ENCODE measurements at regions not wholly inside any gene's neighbourhood (a gene's known extent, or its start where the extent isn't known, plus 50 kb on each side); places are given as distances from the start of the nearest gene placed in this dataset.

DNA sequence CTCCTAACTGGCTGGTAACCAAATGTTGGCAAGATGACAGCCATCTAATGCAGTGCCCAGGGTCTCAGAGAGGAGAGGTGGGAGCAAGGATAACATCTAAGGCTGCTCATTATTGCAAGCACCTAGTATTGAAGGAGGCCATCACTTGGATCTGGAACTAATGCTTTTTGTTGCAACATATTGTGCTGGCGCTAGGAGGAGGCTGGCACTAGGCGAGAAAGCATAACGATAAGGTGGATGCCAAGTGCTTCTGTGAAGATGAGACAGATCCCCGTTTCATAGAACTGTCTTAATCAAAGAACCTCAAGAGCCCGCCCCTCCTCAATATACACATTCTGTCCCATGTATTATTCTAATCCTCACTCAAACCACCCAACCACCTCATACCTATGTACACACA lies 774.0 kb downstream of the VRK1 start:
- Mint-ChIP-seq H3K4me3 (no peak overlapping the region), H3K27me3 (ENCODE audit: low read depth) (no peaks in the 10 kb centered on the region), H3K27ac (no peak overlapping the region), H3K36me3 (ENCODE audit: low read depth) (no peaks in the 10 kb centered on the region), H3K9me3 (no peaks in the 10 kb centered on the region), H3K4me1 (ENCODE audit: low read depth) (peaks cover 3% of the 10 kb centered on the region)
- CTCF ChIA-PET = interaction anchor here (0.6 kb wide), 1 partner anchor 171 kb away, joined by 3 read pairs; no protein-coding TSS in a partner anchor
- DNase-seq = no peak
- intact Hi-C loops (cut with micrococcal nuclease) = no loop called here

DNA sequence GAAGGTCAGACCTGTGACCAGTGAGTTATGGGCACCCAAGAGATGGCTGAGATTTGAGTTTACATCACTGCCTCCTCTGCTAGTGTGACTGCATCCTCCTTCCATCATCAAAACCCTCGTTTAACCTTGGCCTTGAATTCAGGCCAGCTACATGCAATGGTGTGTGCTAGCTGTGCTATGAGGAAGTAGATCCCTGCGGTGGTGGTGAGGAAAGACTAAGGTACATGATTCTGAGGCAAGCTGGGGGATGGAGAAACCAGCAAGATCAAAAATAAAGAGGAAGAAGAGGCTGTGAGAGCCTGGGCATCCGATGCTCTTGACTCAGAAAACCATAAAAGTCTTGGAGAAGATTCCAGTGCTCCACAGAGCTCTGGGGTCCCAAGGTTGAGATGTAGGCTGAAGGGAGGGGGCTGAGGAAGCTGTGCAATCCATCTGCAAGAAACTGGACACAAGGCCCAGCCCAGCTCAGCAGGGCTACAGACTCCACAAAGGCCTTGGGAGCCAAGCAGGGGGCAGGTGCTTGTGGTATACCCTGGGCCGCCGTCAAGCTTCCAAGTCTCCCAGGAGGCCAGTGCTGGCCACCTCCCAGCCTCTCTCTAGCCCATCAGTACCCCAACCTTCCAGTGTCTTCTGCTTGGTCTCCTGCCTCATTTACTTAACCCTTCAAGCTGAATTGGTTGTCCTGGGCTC lies 774.8 kb downstream of the VRK1 start:
- DNase-seq = no peak
- intact Hi-C loops (cut with micrococcal nuclease) = no loop called here
- H3K4me3 Mint-ChIP-seq = no peak overlapping the region
- H3K4me1 Mint-ChIP-seq (ENCODE audit: low read depth) = peaks cover 3% of the 10 kb centered on the region
- H3K27ac Mint-ChIP-seq = no peak overlapping the region
- no peaks in the 10 kb centered on the region for H3K9me3 Mint-ChIP-seq
- CTCF ChIA-PET = interaction anchor here (0.6 kb wide), 1 partner anchor 170 kb away, joined by 3 read pairs; no protein-coding TSS in a partner anchor
- H3K27me3 Mint-ChIP-seq (ENCODE audit: low read depth) = no peaks in the 10 kb centered on the region
- no peaks in the 10 kb centered on the region for H3K36me3 Mint-ChIP-seq (ENCODE audit: low read depth)

DNA sequence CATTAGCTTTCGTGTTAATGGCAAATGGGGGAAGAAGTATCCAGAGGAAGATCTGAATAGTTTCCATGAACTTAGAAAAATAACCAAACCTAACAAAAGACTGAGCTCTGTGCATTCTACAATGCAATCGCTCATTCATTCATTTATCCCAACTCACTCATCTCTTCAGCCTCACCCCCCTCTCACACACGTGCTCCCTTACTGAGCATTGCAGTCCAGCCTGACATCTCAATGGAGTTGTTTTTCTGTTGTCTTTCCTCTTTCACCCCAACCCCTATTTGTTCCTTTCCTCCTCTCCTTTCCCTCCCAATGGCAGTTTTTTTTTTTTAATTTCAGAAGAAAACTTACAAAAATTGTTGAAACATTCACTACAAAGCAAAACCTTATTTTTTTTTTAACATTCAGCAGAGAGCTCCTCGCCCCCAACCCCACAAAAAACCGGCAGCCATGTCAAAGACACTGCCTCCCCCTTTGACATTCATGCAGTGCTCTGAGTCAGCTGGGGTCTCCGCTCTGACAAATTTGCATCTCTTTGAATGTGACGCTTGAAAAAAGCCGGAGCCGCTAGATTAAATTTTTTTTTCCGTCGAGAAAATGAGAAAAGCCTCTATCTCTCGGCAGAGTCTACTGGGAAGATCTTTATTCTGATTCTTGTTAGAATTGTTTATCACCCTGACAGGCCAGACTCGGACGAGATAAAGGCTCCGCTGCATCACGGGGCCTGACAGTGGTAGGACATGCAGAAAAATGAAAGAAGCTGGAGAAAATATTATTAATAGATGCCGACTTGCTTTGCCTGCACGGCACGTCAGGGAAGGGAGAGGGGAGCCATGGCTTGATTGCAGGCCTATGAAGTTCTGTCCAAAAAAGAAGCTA lies 775.6 kb downstream of the VRK1 start:
- Mint-ChIP-seq H3K4me1 (ENCODE audit: low read depth) (peaks cover 3% of the 10 kb centered on the region), H3K27ac (no peak overlapping the region), H3K4me3 (no peak overlapping the region), H3K9me3 (no peaks in the 10 kb centered on the region), H3K36me3 (ENCODE audit: low read depth) (no peaks in the 10 kb centered on the region), H3K27me3 (ENCODE audit: low read depth) (no peaks in the 10 kb centered on the region)
- DNase-seq = no peak
- CTCF ChIA-PET = no interaction called here
- intact Hi-C loops (cut with micrococcal nuclease) = no loop called here

DNA sequence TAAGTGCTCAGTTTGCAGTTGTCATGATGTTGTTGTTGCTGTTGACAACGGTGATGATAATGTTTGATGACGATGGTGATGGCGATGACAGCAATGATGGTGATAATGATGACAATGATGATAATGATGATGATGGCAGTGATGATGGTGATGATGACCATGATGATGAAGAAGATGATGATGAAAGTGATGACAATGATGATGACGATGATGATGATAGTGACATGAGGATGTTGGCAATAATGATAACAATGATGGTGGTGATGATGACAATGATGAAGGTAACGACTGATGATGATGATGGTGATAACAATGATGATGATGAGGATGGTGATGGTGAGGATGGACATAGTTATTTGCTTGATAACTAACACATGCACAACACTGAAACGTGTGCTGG lies 778.5 kb downstream of the VRK1 start:
- intact Hi-C loops (cut with micrococcal nuclease) = no loop called here
- Mint-ChIP-seq H3K9me3 (no peaks in the 10 kb centered on the region), H3K27ac (no peak overlapping the region), H3K36me3 (ENCODE audit: low read depth) (no peaks in the 10 kb centered on the region), H3K27me3 (ENCODE audit: low read depth) (no peaks in the 10 kb centered on the region), H3K4me3 (no peak overlapping the region), H3K4me1 (ENCODE audit: low read depth) (peaks cover 6% of the 10 kb centered on the region)
- no peak for DNase-seq
- CTCF ChIA-PET = no interaction called here

DNA sequence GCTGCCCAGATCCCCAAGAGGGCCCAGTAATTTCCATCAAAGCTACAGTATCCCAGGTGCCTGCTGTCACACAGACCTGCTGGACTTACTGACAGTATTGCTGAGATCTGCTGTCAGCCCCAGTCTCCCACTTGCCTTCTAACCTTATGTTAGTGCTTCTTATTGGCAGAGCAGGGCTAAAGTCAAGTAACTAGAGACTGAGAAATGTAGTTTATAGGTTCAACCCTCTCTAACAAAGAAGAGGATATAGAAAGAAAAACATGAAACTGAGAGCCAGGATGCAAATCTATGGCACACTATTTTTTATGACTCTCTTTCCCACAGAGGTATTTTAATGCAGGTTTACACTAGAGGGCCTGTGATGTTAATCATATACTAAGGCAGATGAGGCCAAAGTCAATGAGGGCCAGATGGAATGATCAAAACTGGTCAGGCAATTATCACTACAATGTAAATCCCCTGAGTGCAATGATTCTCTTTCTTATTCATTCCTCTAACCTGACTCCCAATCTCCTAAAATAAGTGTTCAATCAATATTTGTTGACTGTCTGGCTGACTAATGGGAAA lies 781.9 kb downstream of the VRK1 start:
- H3K4me1 Mint-ChIP-seq (ENCODE audit: low read depth) = peaks cover 6% of the 10 kb centered on the region
- CTCF ChIA-PET = no interaction called here
- intact Hi-C loops (cut with micrococcal nuclease) = no loop called here

DNA sequence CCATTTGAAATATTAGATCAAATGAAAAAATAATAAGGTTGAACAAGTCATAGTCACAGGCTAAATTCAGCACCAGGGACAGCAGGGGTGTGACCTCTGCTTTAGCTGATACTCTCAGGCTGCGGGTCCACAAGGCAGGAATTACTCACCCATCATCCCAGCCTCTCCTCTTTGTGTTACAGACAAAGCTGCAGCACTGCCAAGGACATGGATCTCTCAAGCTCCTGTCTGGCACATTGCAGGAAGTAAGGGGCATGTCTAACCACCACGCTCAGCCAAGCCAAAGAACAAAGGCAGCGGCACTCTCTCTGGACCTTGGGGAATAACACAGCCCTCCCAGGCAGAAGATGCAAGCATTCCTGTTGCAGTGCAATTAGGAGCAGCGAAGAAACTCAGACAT lies 783.8 kb downstream of the VRK1 start:
- CTCF ChIA-PET = no interaction called here
- intact Hi-C loops (cut with micrococcal nuclease) = loop anchor here (10.0 kb wide), 1 partner anchor 396 kb away; no protein-coding TSS in a partner anchor
- peak; percentile 30 for DNase-seq
- Mint-ChIP-seq H3K36me3 (ENCODE audit: low read depth) (no peaks in the 10 kb centered on the region), H3K27me3 (ENCODE audit: low read depth) (no peaks in the 10 kb centered on the region), H3K4me1 (ENCODE audit: low read depth) (peaks cover 3% of the 10 kb centered on the region), H3K27ac (no peak overlapping the region), H3K9me3 (peaks cover under 1% of the 10 kb centered on the region), H3K4me3 (no peak overlapping the region)

More for the DNA sequence above, 781.9 kb downstream of the VRK1 start:
- Mint-ChIP-seq H3K27ac (no peak overlapping the region), H3K27me3 (ENCODE audit: low read depth) (no peaks in the 10 kb centered on the region), H3K36me3 (ENCODE audit: low read depth) (no peaks in the 10 kb centered on the region), H3K9me3 (no peaks in the 10 kb centered on the region), H3K4me3 (no peak overlapping the region)
- no peak for DNase-seq

DNA sequence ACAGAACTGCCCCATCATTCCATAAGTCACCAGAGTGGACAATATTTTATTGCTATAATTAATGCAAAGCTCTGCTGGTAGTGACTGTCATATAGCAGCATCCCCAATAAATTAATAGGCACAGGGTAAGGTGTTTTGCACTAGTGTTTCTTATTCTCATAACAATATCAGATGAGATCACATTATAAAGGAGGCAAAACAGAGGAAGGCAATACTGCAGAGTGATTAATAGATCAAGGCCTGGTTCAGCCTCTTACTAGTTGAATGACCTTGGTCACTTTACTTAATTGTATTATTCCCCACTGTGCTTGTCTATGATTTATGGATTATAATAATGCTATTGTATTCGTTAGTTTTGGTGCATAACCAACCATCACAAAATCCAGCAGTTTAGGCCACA lies 784.8 kb downstream of the VRK1 start:
- CTCF ChIA-PET = no interaction called here
- intact Hi-C loops (cut with micrococcal nuclease) = loop anchor here (10.0 kb wide), 1 partner anchor 397 kb away; no protein-coding TSS in a partner anchor
- DNase-seq = no peak
- no peaks in the 10 kb centered on the region for H3K36me3 Mint-ChIP-seq (ENCODE audit: low read depth)
- no peaks in the 10 kb centered on the region for H3K27me3 Mint-ChIP-seq (ENCODE audit: low read depth)
- peaks cover 2% of the 10 kb centered on the region for H3K9me3 Mint-ChIP-seq
- H3K27ac Mint-ChIP-seq = no peak overlapping the region
- no peak overlapping the region for H3K4me3 Mint-ChIP-seq
- peaks cover 3% of the 10 kb centered on the region for H3K4me1 Mint-ChIP-seq (ENCODE audit: low read depth)

DNA sequence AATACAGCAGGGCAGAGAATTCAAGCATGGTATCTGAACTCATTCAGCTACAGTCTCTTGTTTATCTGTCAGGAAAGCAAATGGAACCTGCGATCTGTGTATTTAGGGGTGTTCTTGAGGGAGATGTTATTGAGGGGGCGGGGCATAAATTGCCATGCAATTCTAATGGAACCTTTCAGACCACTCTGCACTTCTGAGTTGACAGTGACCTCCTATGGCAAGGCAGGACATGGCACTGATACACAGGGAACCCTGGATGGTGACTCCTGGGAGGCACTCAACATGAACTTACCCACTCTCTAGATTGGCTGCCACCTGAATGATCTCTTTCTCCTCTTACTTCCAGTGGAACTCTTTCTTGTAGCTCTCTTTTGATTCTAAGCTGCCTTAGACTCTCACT lies 787.3 kb downstream of the VRK1 start:
- intact Hi-C loops (cut with micrococcal nuclease) = loop anchor here (10.0 kb wide), 1 partner anchor 400 kb away; no protein-coding TSS in a partner anchor
- Mint-ChIP-seq H3K27ac (no peak overlapping the region), H3K36me3 (ENCODE audit: low read depth) (no peaks in the 10 kb centered on the region), H3K4me1 (ENCODE audit: low read depth) (peaks cover 9% of the 10 kb centered on the region), H3K27me3 (ENCODE audit: low read depth) (no peaks in the 10 kb centered on the region), H3K4me3 (no peak overlapping the region), H3K9me3 (peaks cover 2% of the 10 kb centered on the region)
- CTCF ChIA-PET = no interaction called here
- DNase-seq = peak; percentile 18

DNA sequence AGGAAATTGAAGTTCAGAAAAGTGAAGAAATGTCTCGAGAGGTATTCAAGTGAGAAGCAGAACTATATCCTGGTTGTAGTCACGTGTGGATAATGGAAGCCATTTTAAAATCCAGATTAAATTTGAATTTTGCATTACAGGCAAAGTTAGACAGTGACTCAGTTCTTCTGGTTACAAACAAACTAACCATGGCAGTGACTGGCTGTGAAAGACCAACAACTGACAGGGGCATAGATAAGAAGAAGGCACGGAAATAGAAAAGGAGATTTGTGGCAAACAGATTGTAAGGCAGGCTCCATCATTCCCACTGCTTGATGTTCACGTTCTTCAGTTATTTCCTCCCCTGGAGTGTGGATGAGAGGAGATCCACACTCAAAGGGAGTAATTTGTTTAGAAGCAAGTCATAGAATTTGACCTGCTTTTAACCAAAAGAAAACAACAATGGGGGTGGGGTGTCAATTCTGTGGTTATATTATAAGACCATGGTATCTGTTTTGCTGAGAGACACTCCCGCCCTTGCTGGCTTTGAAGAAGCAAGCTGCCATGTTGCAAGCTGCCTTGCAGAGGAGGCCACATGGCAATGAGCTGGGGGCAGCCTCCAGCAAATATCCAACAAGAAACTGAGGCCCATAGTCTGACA lies 795.3 kb downstream of the VRK1 start:
- no peaks in the 10 kb centered on the region for H3K27me3 Mint-ChIP-seq (ENCODE audit: low read depth)
- H3K9me3 Mint-ChIP-seq = peaks cover 3% of the 10 kb centered on the region
- no peak for DNase-seq
- CTCF ChIA-PET = no interaction called here
- peaks cover 19% of the 10 kb centered on the region for H3K4me1 Mint-ChIP-seq (ENCODE audit: low read depth)
- H3K4me3 Mint-ChIP-seq = no peak overlapping the region
- no peak overlapping the region for H3K27ac Mint-ChIP-seq
- no peaks in the 10 kb centered on the region for H3K36me3 Mint-ChIP-seq (ENCODE audit: low read depth)
- intact Hi-C loops (cut with micrococcal nuclease) = no loop called here

DNA sequence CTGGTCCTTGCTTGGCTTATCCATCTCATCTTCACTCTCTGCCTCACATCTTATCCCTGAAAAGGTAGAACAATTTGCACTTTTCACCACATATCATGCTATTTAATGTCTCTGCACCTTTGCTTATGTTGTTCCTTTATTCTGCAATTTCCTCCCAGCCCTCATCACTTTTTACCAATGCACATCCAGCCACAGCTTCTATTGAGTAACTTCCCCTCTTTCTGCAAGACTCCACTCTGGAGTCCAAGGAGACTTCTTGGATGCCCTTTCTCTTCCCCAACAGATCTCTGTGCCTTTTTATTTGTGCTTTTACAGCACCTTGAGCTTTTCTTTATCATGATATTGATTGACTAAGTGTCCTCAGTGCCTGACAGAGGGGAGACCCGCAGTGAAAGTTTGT lies 797.1 kb downstream of the VRK1 start:
- CTCF ChIA-PET = no interaction called here
- Mint-ChIP-seq H3K36me3 (ENCODE audit: low read depth) (no peaks in the 10 kb centered on the region), H3K4me1 (ENCODE audit: low read depth) (peaks cover 12% of the 10 kb centered on the region), H3K27me3 (ENCODE audit: low read depth) (no peaks in the 10 kb centered on the region), H3K4me3 (no peak overlapping the region), H3K27ac (no peak overlapping the region), H3K9me3 (peaks cover 3% of the 10 kb centered on the region)
- no peak for DNase-seq
- intact Hi-C loops (cut with micrococcal nuclease) = no loop called here

DNA sequence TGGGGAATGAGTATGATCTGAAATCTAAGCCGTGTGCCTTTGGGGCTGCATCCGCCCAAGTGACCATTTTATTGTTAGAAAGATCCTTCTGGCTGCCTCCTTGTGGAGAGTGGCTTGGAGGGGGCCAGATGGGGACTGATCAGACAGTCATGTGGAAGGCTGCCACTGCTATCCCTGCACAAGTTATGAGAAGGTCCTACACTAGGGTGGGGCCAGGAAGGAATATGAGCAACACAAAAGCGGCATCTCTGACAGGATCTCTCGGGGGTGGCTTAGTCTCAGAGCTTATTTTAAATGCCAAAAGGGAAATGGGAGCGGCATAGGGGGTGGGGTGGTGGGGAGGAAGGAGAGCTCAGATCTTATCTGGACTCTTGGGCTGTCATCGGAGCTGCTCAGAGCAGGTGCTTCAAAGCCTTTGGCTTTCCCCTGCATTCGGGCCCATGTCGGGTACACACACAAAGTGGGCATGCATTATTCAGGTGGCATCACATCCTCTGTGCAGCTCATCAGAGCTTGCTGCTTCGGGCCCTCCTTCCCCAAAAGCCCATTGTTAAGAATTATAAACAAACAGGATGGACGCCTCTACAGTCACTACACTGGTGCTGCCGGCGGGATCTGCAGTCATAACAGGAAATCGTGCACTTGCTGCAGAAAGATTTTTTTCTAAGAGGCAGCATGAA lies 805.4 kb downstream of the VRK1 start:
- H3K27ac Mint-ChIP-seq = no peak overlapping the region
- H3K4me1 Mint-ChIP-seq (ENCODE audit: low read depth) = peaks cover 30% of the 10 kb centered on the region
- CTCF ChIA-PET = interaction anchor here (0.6 to 1.6 kb wide), 3 partner anchors 17 to 375 kb away, joined by 3 to 5 read pairs (median 3); no protein-coding TSS in a partner anchor
- H3K27me3 Mint-ChIP-seq (ENCODE audit: low read depth) = no peaks in the 10 kb centered on the region
- peaks cover 12% of the 10 kb centered on the region for H3K9me3 Mint-ChIP-seq
- H3K4me3 Mint-ChIP-seq = no peak overlapping the region
- no peaks in the 10 kb centered on the region for H3K36me3 Mint-ChIP-seq (ENCODE audit: low read depth)
- intact Hi-C loops (cut with micrococcal nuclease) = loop anchor here (1.0 to 10.0 kb wide), 6 partner anchors 105 to 428 kb away; no protein-coding TSS in a partner anchor
- DNase-seq = peak; percentile 80

All from activated naive CD4-positive, alpha-beta T cell treated with anti-CD3 and anti-CD28 coated beads for 36 hours (primary cell).